ENCODE measurements at regions not wholly inside any gene's neighbourhood (a gene's known extent, or its start where the extent isn't known, plus 50 kb on each side); places are given as distances from the start of the nearest gene placed in this dataset.

DNA sequence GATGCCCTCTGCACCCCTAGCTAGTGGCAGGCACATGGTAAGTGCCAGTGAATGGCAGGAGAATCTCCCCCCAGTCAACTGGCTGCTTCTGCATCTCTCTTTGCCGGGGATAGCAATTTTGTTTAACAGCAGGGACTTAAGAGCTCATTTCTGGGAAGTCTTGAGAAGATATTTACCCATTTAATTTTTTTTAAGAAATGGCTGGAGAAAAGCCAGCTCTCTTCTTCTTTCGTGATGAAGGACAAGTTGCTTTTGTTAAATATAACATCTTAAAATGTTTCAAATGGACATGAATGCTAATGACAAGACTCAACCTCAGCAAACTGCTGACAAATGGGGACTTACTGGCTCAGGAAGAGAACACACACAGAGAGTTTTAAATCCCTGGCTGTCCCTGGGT, 55.0 kb upstream of the IYD start:
- Histone ChIP-seq H2AFZ (ENCODE audit: low read depth, low read length) (no peak overlapping the region), H3K9ac (ENCODE audit: low read length) (no peak overlapping the region), H3K9me2 (ENCODE audit: insufficient read depth, low read length) (no peaks in the 10 kb centered on the region), H3K27me3 (ENCODE audit: insufficient read depth, low read depth, low read length) (no peaks in the 10 kb centered on the region), H4K20me1 (ENCODE audit: insufficient read depth) (no peaks in the 10 kb centered on the region), H3F3A (ENCODE audit: insufficient read depth, low read length, poor library complexity, severe bottlenecking) (no peaks in the 10 kb centered on the region), H3K9me3 (ENCODE audit: low read length) (no peaks in the 10 kb centered on the region), H3K79me2 (replicated peaks; ENCODE audit: insufficient read depth, low read length) (no peaks in the 10 kb centered on the region), H3K4me2 (ENCODE audit: low read length) (no peak overlapping the region), H3K36me3 (ENCODE audit: insufficient read depth, low read length) (no peaks in the 10 kb centered on the region), H3K4me3 (ENCODE audit: low read length) (no peak overlapping the region), H3K27ac (ENCODE audit: low read length) (no peak overlapping the region)
- TF ChIP-seq POLR2AphosphoS5 (IDR thresholded peaks at IDR 0.05), result no peak
- no peak for TF ChIP-seq EZH2 (IDR thresholded peaks at IDR 0.05; ENCODE audit: borderline replicate concordance, insufficient read depth, low read length, poor library complexity, severe bottlenecking)
- TF ChIP-seq, protein P1, sequence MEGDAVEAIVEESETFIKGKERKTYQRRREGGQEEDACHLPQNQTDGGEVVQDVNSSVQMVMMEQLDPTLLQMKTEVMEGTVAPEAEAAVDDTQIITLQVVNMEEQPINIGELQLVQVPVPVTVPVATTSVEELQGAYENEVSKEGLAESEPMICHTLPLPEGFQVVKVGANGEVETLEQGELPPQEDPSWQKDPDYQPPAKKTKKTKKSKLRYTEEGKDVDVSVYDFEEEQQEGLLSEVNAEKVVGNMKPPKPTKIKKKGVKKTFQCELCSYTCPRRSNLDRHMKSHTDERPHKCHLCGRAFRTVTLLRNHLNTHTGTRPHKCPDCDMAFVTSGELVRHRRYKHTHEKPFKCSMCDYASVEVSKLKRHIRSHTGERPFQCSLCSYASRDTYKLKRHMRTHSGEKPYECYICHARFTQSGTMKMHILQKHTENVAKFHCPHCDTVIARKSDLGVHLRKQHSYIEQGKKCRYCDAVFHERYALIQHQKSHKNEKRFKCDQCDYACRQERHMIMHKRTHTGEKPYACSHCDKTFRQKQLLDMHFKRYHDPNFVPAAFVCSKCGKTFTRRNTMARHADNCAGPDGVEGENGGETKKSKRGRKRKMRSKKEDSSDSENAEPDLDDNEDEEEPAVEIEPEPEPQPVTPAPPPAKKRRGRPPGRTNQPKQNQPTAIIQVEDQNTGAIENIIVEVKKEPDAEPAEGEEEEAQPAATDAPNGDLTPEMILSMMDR (IDR thresholded peaks at IDR 0.05; ENCODE audit: poor library complexity, severe bottlenecking), result no peak
- TF ChIP-seq EP300 (conservative IDR thresholded peaks at IDR 0.05; ENCODE audit: poor library complexity, severe bottlenecking), result no peak
- no peak for TF ChIP-seq RAD21 (conservative IDR thresholded peaks at IDR 0.05)
- no peak for TF ChIP-seq SMC3 (conservative IDR thresholded peaks at IDR 0.05; ENCODE audit: poor library complexity)
- TF ChIP-seq, protein P2, sequence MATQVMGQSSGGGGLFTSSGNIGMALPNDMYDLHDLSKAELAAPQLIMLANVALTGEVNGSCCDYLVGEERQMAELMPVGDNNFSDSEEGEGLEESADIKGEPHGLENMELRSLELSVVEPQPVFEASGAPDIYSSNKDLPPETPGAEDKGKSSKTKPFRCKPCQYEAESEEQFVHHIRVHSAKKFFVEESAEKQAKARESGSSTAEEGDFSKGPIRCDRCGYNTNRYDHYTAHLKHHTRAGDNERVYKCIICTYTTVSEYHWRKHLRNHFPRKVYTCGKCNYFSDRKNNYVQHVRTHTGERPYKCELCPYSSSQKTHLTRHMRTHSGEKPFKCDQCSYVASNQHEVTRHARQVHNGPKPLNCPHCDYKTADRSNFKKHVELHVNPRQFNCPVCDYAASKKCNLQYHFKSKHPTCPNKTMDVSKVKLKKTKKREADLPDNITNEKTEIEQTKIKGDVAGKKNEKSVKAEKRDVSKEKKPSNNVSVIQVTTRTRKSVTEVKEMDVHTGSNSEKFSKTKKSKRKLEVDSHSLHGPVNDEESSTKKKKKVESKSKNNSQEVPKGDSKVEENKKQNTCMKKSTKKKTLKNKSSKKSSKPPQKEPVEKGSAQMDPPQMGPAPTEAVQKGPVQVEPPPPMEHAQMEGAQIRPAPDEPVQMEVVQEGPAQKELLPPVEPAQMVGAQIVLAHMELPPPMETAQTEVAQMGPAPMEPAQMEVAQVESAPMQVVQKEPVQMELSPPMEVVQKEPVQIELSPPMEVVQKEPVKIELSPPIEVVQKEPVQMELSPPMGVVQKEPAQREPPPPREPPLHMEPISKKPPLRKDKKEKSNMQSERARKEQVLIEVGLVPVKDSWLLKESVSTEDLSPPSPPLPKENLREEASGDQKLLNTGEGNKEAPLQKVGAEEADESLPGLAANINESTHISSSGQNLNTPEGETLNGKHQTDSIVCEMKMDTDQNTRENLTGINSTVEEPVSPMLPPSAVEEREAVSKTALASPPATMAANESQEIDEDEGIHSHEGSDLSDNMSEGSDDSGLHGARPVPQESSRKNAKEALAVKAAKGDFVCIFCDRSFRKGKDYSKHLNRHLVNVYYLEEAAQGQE (IDR thresholded peaks at IDR 0.05; ENCODE audit: borderline replicate concordance), result no peak

DNA sequence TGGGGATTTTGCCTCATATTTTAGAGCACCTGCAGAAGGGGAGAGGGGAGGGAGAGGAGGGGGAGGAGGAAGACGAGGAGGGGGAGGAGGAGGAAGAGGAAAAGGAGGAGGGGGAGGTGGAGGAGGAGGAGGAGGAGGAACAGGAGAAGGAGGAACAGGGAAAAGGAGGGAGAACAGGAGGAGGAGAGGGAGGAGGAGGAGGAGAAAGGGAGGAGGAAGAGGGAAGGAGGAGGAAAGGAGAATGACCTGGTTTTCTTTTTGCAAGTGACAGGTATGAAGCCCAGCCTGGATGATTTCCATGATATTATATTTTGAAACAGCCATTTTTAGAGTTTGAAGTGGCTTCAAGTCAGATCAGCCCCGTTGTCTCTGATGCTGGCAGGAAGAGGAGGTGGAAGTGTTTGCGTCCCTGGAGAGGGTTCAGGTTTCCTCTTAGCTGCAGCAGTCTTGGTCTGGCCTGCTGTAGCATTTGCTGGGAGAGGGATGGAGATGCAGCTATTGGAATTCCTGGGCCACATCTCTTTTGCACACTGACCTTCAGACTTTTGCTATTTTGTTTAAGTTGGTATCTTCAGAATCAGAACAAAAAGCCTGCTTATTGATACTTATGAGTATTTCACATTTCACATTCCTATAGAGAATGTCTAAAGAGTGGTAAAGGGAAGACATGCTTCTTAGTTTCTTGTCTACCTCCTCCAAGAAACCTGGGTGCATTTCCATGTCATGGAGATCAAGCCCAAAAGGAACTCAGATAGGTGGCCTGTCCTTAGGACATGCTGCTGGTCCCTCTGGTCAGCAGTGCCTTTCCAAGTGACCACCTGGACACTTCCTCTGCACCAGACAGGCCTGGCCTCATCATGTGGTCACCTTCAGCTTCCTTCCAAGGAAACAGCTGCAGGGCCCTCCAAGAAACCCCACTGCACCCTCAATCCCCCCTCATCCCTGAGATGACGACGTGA, 54.3 kb upstream of the IYD start:
- no peak overlapping the region for H3K27ac ChIP-seq (ENCODE audit: low read length)
- H3K36me3 ChIP-seq (ENCODE audit: insufficient read depth, low read length), result no peaks in the 10 kb centered on the region
- H3K79me2 ChIP-seq (replicated peaks; ENCODE audit: insufficient read depth, low read length), result no peaks in the 10 kb centered on the region
- H3K9me3 ChIP-seq (ENCODE audit: low read length), result no peaks in the 10 kb centered on the region
- no peaks in the 10 kb centered on the region for H3K27me3 ChIP-seq (ENCODE audit: insufficient read depth, low read depth, low read length)
- H3K4me2 ChIP-seq (ENCODE audit: low read length), result no peak overlapping the region
- no peaks in the 10 kb centered on the region for H4K20me1 ChIP-seq (ENCODE audit: insufficient read depth)
- TF ChIP-seq MXI1 (conservative IDR thresholded peaks at IDR 0.05; ENCODE audit: poor library complexity, severe bottlenecking) (no peak), RAD21 (conservative IDR thresholded peaks at IDR 0.05) (no peak), EZH2 (IDR thresholded peaks at IDR 0.05; ENCODE audit: borderline replicate concordance, insufficient read depth, low read length, poor library complexity, severe bottlenecking) (no peak), TAF1 (IDR thresholded peaks at IDR 0.05; ENCODE audit: low read depth) (no peak), POLR2AphosphoS5 (IDR thresholded peaks at IDR 0.05) (no peak), SMC3 (conservative IDR thresholded peaks at IDR 0.05; ENCODE audit: poor library complexity) (no peak), EP300 (conservative IDR thresholded peaks at IDR 0.05; ENCODE audit: poor library complexity, severe bottlenecking) (no peak)
- TF ChIP-seq, protein P2 (IDR thresholded peaks at IDR 0.05; ENCODE audit: borderline replicate concordance), result no peak
- TF ChIP-seq, protein P1 (IDR thresholded peaks at IDR 0.05; ENCODE audit: poor library complexity, severe bottlenecking), result no peak
- H3K9ac ChIP-seq (ENCODE audit: low read length), result no peak overlapping the region
- no peaks in the 10 kb centered on the region for H3K9me2 ChIP-seq (ENCODE audit: insufficient read depth, low read length)
- no peak overlapping the region for H3K4me3 ChIP-seq (ENCODE audit: low read length)
- H2AFZ ChIP-seq (ENCODE audit: low read depth, low read length), result no peak overlapping the region
- no peaks in the 10 kb centered on the region for H3F3A ChIP-seq (ENCODE audit: insufficient read depth, low read length, poor library complexity, severe bottlenecking)

Measured in neural cell (in vitro differentiated cells).